HG03135 (cell line): ENCODE measurements at regions not wholly inside any gene's neighbourhood (a gene's known extent, or its start where the extent isn't known, plus 50 kb on each side); places are given as distances from the start of the nearest gene placed in this dataset.
"Not testable (repeated sequence)": the region's sequence is repeated elsewhere in the genome, so short reads cannot be mapped to it uniquely, and the experiment has no call there.

Experiments
- ATAC-seq: cut with Tn5 transposase; IDR thresholded peaks from one replicate; pipeline ENCODE4 v1.9.1; 2021; ENCODE audit warnings: mild to moderate bottlenecking, moderate library complexity; ENCODE audit not compliant: unreplicated experiment

GRCh38 chr22:23466351-23466750 lies 113.7 kb downstream of the IGLL1 start:
- no peak for ATAC-seq

DNA sequence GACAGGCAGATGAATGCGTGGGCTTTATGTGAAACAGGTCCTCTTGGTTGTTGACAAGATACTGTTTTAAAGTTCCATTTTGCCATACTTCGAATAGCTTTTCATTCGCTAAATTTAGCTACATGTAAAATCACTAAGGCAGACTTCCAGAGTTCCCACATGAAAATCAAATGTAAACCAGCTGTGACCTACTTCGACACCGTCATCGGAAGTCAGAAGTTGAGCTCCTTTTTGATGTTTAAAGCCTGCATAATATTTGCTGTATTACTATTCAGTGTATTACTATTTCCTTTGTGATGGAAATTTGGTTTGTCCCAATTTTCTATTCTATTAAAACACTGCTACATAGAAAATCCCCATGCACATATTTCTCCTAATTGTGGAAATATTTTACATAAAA lies 115.3 kb downstream of the IGLL1 start:
- ATAC-seq, result not testable (repeated sequence)

GRCh38 chr22:23460517-23461031 lies 119.5 kb downstream of the IGLL1 start:
- not testable (repeated sequence) for ATAC-seq

GRCh38 chr22:23459645-23460516 lies 120.2 kb downstream of the IGLL1 start:
- ATAC-seq, result not testable (repeated sequence)

GRCh38 chr22:23458663-23459541 lies 121.2 kb downstream of the IGLL1 start:
- no peak for ATAC-seq

DNA sequence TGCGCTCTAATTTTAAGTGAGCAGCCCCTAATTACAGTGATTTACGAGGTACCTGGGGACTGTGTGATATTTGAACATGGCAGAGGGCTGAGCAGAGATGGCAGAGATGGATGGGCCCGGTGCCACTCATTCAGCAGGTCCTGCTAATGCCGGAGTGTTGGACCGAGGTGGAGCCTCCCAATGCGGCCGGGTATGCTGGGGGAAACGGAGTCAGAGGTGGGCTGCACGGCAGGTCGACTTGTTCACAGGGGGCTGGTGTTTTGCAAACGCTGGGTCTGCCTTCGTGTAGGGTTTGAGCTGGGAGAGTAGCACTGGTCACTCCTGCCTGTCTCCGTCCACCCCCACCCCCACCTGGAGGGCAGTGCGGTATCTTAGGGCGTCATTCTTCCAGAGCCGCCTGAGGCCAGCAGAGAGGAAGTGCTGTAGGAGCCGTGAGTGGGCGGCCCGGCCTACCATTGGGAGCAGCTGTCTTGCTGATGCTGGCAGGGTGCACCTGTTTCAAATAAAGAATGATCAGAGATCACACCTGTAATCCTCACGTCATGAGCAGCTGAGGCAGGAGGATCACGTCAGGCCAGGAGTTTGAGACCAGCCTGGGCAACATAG lies 122.6 kb downstream of the IGLL1 start:
- ATAC-seq, result no peak

- ATAC-seq, result not testable (repeated sequence)
These were observed 123.3 kb downstream of the IGLL1 start for GRCh38 chr22:23456666-23457379.

DNA sequence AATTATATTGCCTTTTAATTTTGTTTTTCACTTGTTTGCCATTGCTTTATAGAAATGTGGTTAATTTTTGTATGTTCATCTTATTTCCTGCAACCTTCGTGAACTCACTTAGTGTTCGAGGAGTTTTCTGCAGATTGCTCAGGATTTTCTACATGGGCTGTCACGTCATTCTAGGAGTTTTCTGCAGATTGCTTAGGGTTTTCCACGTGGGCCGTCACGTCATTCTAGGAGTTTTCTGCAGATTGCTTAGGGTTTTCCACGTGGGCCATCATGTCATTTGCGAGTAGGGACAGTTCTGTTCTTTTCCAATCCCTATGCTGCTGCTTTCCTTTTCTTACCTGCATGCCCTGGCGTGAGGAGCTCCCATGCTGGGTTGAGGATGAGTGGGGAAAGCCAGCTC lies 125.7 kb downstream of the IGLL1 start:
- ATAC-seq, result not testable (repeated sequence)

GRCh38 chr22:23453277-23453676 lies 126.8 kb downstream of the IGLL1 start:
- ATAC-seq, result no peak

- no peak for ATAC-seq
These were observed 127.7 kb downstream of the IGLL1 start for GRCh38 chr22:23452231-23453010.

- not testable (repeated sequence) for ATAC-seq
These were observed 128.4 kb downstream of the IGLL1 start for GRCh38 chr22:23451452-23452230.

DNA sequence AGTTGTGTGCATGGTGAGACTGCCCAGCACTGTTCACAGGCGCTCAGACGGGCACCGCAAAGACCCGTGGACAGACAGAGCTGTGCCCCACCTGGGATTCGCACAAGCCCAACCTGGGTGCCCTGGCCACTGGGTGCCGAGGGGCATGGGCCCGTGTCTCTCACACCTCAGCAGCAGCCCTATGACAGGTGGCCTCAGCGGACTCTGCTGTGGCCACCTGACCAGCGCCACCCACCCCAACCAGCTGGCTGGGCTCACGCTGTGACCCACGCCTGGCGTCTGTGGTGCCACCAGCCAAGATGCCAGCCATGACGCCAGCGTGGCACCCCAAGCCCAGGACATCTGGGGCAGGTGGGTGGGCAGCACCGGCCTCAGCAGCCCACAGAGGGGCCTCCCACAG lies 129.3 kb downstream of the IGLL1 start:
- ATAC-seq, result not testable (repeated sequence)

DNA sequence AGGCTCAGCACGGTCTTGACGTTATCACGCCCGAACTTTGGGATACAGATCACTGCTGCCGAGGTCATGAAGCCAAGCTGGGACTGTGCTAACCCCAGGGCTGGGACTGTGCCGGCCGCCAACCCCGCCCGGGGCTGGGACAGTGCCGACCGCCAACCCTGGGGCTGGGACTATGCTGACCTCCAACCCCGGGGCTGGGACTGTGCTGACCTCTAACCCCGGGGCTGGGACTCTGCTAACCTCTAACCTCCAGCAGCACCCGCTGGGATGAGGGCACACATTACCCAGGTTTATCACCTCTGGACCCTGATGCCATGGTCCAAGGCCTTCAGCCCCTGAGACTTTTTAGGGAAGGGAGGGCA lies 129.7 kb downstream of the IGLL1 start:
- no peak for ATAC-seq

GRCh38 chr22:23449748-23450433 lies 130.2 kb downstream of the IGLL1 start:
- not testable (repeated sequence) for ATAC-seq

GRCh38 chr22:23448499-23449288 lies 131.4 kb downstream of the IGLL1 start:
- ATAC-seq, result not testable (repeated sequence)

- no peak for ATAC-seq
These were observed 133.2 kb downstream of the IGLL1 start for GRCh38 chr22:23446796-23447350.

DNA sequence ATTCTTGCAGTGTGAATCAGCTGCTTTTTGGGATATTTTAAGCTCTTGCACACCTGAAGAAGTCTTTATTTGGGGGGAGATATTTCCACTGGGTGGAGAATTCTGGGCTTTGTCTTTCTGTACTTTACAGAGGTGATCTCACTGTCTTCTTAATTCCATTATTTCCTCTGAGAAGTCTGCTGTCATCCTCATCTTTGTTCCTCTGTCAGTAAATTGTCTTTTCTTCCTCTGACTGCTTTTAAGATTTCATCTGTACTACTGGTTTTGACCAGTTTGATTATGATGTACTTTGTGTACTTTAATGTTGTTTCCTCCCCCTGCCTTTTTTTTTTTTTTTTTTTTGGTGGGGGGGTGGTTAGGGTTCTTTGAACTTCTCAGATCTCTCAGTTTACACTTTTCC lies 133.9 kb downstream of the IGLL1 start:
- ATAC-seq, result not testable (repeated sequence)
